ENCODE measurements at regions not wholly inside any gene's neighbourhood (a gene's known extent, or its start where the extent isn't known, plus 50 kb on each side); places are given as distances from the start of the nearest gene placed in this dataset.
A peak's percentile ranks its signal among the peaks of the same experiment; 100 is the strongest.

GRCh38 chr9:80839821-80840675, 849.3 kb downstream of the TLE1 start:
- intact Hi-C loops (cut with micrococcal nuclease): no loop called here
- Mint-ChIP-seq H3K4me3 (ENCODE audit: unreplicated experiment) (no peak overlapping the region), H3K4me1 (ENCODE audit: insufficient read depth, unreplicated experiment) (no peaks in the 10 kb centered on the region), H3K9me3 (ENCODE audit: unreplicated experiment) (no peaks in the 10 kb centered on the region), H3K27ac (ENCODE audit: low read depth, unreplicated experiment) (no peak overlapping the region), H3K27me3 (ENCODE audit: insufficient read depth, unreplicated experiment) (no peaks in the 10 kb centered on the region), H3K36me3 (ENCODE audit: insufficient read depth, unreplicated experiment) (no peaks in the 10 kb centered on the region)
- BruUV-seq (replicated peaks): no TSS peak
- no peak for TF ChIP-seq CTCF (IDR thresholded peaks at IDR 0.05; ENCODE audit: unreplicated experiment)
- CTCF ChIA-PET: interaction anchor here (0.6 to 0.7 kb wide), 3 partner anchors 116 to 330 kb away, joined by 3 to 4 read pairs (median 3); no protein-coding TSS in a partner anchor
- DNase-seq (ENCODE audit: unreplicated experiment): peak; percentile 43
- POLR2A ChIA-PET: interaction anchor here (0.6 kb wide), 1 partner anchor 671 kb away, joined by 4 read pairs; no protein-coding TSS in a partner anchor

- no peaks in the 10 kb centered on the region for H3K9me3 Mint-ChIP-seq (ENCODE audit: unreplicated experiment)
- CTCF ChIA-PET: interaction anchor here (0.7 kb wide), 1 partner anchor 107 kb away, joined by 3 read pairs; no protein-coding TSS in a partner anchor
Measured at GRCh38 chr9:80836013-80836412, 853.3 kb downstream of the TLE1 start.

GRCh38 chr9:80831751-80832150, 857.6 kb downstream of the TLE1 start:
- Mint-ChIP-seq H3K4me1 (ENCODE audit: insufficient read depth, unreplicated experiment) (no peaks in the 10 kb centered on the region), H3K9me3 (ENCODE audit: unreplicated experiment) (no peaks in the 10 kb centered on the region), H3K4me3 (ENCODE audit: unreplicated experiment) (no peak overlapping the region), H3K27me3 (ENCODE audit: insufficient read depth, unreplicated experiment) (no peaks in the 10 kb centered on the region), H3K36me3 (ENCODE audit: insufficient read depth, unreplicated experiment) (no peaks in the 10 kb centered on the region), H3K27ac (ENCODE audit: low read depth, unreplicated experiment) (no peak overlapping the region)
- intact Hi-C loops (cut with micrococcal nuclease): no loop called here
- BruUV-seq (replicated peaks): no TSS peak
- DNase-seq (ENCODE audit: unreplicated experiment): no peak
- CTCF ChIA-PET: no interaction called here
- POLR2A ChIA-PET: no interaction called here
- TF ChIP-seq CTCF (IDR thresholded peaks at IDR 0.05; ENCODE audit: unreplicated experiment): no peak

More at GRCh38 chr9:80836013-80836412, 853.3 kb downstream of the TLE1 start:
- Mint-ChIP-seq H3K27me3 (ENCODE audit: insufficient read depth, unreplicated experiment) (no peaks in the 10 kb centered on the region), H3K4me3 (ENCODE audit: unreplicated experiment) (no peak overlapping the region), H3K4me1 (ENCODE audit: insufficient read depth, unreplicated experiment) (no peaks in the 10 kb centered on the region), H3K36me3 (ENCODE audit: insufficient read depth, unreplicated experiment) (no peaks in the 10 kb centered on the region), H3K27ac (ENCODE audit: low read depth, unreplicated experiment) (no peak overlapping the region)
- BruUV-seq (replicated peaks): no TSS peak
- no peak for DNase-seq (ENCODE audit: unreplicated experiment)
- no peak for TF ChIP-seq CTCF (IDR thresholded peaks at IDR 0.05; ENCODE audit: unreplicated experiment)
- intact Hi-C loops (cut with micrococcal nuclease): no loop called here
- POLR2A ChIA-PET: no interaction called here

GRCh38 chr9:80811656-80812055, 877.7 kb downstream of the TLE1 start:
- H3K36me3 Mint-ChIP-seq (ENCODE audit: insufficient read depth, unreplicated experiment): no peaks in the 10 kb centered on the region
- DNase-seq (ENCODE audit: unreplicated experiment): no peak
- no TSS peak for BruUV-seq (replicated peaks)
- no peaks in the 10 kb centered on the region for H3K4me1 Mint-ChIP-seq (ENCODE audit: insufficient read depth, unreplicated experiment)
- H3K9me3 Mint-ChIP-seq (ENCODE audit: unreplicated experiment): peaks cover under 1% of the 10 kb centered on the region
- POLR2A ChIA-PET: no interaction called here
- intact Hi-C loops (cut with micrococcal nuclease): no loop called here
- no peak overlapping the region for H3K27ac Mint-ChIP-seq (ENCODE audit: low read depth, unreplicated experiment)
- no peak for TF ChIP-seq CTCF (IDR thresholded peaks at IDR 0.05; ENCODE audit: unreplicated experiment)
- CTCF ChIA-PET: no interaction called here
- H3K4me3 Mint-ChIP-seq (ENCODE audit: unreplicated experiment): no peak overlapping the region
- H3K27me3 Mint-ChIP-seq (ENCODE audit: insufficient read depth, unreplicated experiment): no peaks in the 10 kb centered on the region

All from MCF 10A (cell line).